ENCODE measurements at regions not wholly inside any gene's neighbourhood (a gene's known extent, or its start where the extent isn't known, plus 50 kb on each side); places are given as distances from the start of the nearest gene placed in this dataset.

DNA sequence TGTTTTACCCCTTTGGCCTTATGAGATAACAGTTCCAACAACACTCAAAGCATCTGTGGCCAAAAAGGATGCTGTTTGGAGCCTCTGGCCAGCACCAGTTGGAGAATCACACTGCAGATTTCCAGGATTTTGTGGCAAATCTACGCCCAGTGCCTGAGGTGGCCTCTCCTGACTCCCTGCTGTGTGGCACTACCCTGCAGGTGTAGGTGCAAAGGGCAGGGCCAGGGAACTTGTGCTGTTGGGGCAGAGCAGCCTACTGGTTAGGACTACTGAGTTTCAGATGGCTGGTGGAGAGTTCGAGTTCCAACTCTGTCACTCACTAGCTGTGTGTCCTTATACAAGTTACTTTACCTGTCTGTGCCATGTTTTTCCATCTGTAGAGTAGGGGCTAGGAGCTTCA is 170.5 kb downstream of the PTPRU start:
- TF ChIP-seq, protein P1, sequence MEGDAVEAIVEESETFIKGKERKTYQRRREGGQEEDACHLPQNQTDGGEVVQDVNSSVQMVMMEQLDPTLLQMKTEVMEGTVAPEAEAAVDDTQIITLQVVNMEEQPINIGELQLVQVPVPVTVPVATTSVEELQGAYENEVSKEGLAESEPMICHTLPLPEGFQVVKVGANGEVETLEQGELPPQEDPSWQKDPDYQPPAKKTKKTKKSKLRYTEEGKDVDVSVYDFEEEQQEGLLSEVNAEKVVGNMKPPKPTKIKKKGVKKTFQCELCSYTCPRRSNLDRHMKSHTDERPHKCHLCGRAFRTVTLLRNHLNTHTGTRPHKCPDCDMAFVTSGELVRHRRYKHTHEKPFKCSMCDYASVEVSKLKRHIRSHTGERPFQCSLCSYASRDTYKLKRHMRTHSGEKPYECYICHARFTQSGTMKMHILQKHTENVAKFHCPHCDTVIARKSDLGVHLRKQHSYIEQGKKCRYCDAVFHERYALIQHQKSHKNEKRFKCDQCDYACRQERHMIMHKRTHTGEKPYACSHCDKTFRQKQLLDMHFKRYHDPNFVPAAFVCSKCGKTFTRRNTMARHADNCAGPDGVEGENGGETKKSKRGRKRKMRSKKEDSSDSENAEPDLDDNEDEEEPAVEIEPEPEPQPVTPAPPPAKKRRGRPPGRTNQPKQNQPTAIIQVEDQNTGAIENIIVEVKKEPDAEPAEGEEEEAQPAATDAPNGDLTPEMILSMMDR (IDR thresholded peaks at IDR 0.05 in 4 of 5, conservative IDR thresholded peaks at IDR 0.05 in 1 of 5), result no peak
- no peak for TF ChIP-seq POLR2A (IDR thresholded peaks at IDR 0.05)

All from gastrocnemius medialis (tissue), 4 donors.